SW 1271 (cell line): ENCODE measurements at regions not wholly inside any gene's neighbourhood (a gene's known extent, or its start where the extent isn't known, plus 50 kb on each side); places are given as distances from the start of the nearest gene placed in this dataset.

Source experiments
- DNase-seq, 2 experiments: peaks; one replicate each; lab custom pipeline; 2025; lab: John Stamatoyannopoulos, UW

GRCh38 chr6:166842607-166843006, 113.7 kb downstream of the RNASET2 start:
- no peak for DNase-seq

DNA sequence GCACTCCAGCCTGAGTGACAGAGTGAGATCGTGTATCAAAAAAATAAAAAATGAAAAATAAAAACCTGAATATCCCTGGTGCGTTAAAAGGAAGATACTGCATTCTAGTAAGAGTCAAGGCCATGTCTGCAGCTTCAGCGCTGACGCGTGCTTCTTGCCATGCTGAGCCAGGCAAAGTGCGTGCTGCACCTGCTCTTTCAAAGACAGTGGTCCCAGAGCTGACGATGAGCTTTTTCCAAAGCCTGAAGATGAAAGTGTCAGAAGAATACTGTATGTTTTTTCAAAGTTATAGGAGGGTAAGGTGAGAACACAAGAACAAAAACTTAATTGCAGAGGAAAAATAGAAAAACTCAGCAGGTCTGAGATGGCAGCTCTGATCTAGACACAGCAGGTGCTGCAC, 115.1 kb downstream of the RNASET2 start:
- DNase-seq: no peak

DNA sequence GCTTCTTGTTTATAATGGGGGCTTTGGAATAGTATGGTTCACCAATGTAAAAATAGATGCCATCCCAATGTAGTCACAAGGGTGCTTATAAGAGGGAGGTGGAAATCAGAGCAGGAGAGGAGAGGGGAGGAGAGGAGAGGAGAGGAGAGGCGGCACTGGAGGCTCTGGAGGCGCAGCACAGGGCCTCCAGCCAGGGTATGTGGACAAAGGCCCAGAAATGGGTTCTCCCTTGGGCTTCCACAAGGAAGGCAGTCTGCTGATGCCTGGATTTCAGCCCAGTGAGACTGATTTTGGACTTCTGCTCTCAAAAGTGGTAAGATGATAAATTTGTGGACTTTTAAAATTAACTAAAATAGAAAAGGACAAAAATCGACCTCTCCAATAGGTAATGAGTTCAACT, 116.8 kb downstream of the RNASET2 start:
- no peak for DNase-seq

DNA sequence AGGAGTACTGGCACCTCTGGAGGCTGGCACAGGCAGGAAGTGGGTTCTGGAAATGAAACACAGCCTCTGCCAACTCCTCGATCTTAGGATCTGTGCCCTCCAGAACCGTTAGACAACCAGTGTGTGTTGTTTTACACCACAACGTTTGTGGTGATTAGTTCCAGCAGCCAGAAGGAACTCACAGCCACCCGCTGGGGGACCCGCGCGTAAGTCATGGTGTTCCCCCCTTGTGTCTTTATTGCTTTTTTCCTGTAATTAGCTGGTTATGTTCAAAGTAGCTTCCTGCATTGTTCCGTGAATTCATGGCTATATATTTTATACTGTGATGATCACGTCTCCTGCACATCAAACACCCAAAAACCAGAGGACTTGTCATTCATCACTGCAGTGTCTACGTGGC, 117.4 kb downstream of the RNASET2 start:
- DNase-seq: no peak

- no peak for DNase-seq
Observed at GRCh38 chr6:166836785-166837718, 119.3 kb downstream of the RNASET2 start.

GRCh38 chr6:166834049-166834448, 122.3 kb downstream of the RNASET2 start:
- DNase-seq: no peak

DNA sequence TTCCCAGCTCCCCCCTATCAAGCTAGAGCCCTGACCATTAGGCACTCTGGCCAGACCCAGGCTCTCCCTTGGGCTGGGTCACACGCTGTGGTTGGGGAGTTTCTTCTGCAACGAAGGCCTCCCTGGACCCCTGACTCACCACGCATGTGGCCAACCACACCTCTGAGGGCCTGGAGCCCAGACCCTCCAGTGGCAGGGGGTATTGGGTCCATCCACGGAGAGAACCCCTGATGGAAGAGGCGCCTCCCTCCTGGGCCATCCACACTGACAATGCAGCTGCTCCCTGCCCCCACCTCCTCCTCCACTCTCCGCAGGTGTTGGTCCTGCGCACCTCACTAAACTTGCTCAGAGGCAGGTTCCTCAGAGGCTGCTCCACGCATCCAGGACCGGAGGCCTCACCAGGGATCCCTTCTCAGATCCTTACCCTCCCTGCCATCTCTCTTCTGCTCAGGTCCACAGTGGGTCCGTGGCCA, 125.4 kb downstream of the RNASET2 start:
- DNase-seq: no peak

GRCh38 chr6:166830185-166830890, 126.0 kb downstream of the RNASET2 start:
- no peak for DNase-seq

GRCh38 chr6:166826264-166826663, 130.1 kb downstream of the RNASET2 start:
- DNase-seq: no peak

- DNase-seq: no peak
Observed at GRCh38 chr6:166825553-166826145, 130.7 kb downstream of the RNASET2 start.

- no peak for DNase-seq
Observed at GRCh38 chr6:166824880-166825250, 131.5 kb downstream of the RNASET2 start.

- no peak for DNase-seq
Observed at GRCh38 chr6:166824146-166824879, 132.0 kb downstream of the RNASET2 start.

DNA sequence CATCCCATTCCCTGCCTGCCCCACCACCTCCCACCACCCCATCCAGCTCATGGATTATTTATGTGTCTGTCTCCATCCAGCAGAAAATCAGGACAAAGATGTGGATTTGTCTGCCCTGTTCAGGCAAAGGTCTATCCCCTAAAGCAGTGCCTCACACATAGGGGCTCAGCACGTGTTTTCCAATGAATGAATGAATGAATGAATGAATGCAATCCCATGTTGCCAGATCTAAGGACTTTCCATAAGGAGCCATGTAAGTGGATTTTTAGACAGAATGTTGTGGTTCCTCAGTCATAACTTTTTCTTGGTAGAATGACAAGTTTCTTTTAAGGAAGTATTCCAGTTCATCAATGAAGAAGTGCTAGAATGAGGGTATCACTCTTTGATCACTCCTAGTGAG, 133.7 kb downstream of the RNASET2 start:
- DNase-seq: no peak

DNA sequence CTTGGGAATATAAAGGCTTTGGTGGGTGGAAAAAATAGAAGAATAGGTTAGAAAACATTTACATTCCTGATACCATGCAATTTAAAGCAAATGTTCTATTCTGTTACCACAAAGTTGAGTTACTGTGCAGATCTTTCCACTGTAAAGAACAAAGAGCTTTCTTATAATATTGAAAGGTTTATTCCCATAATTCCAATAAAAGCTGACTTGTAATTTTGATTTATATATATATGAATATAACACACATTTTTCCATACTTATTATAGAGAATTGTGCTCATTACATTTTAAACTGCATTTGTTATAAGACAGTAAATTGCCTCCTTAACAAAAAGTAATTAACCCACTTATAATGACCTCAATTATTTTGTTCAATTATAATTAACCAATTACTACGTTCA, 135.9 kb downstream of the RNASET2 start:
- no peak for DNase-seq

- DNase-seq: no peak
Observed at GRCh38 chr6:166820070-166820469, 136.3 kb downstream of the RNASET2 start.

DNA sequence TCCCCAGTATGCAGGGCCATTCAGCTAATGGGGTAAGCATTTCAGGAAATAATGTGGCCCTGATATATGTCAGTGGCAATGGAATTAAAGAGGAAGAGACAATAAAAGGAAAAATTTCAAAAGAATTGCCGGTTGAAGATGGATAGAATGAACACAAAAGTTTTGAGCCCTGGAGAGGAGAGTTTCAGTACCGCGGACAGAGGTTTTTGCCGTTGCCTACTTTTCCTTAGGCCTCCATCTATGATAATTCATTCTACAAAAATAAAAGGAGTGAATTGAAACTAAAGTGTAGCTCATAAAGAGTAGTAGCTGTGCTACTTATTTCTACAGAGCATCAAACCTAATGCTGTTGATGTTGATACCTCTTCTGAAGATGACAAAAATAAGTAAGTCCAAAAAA, 140.7 kb downstream of the RNASET2 start:
- no peak for DNase-seq

DNA sequence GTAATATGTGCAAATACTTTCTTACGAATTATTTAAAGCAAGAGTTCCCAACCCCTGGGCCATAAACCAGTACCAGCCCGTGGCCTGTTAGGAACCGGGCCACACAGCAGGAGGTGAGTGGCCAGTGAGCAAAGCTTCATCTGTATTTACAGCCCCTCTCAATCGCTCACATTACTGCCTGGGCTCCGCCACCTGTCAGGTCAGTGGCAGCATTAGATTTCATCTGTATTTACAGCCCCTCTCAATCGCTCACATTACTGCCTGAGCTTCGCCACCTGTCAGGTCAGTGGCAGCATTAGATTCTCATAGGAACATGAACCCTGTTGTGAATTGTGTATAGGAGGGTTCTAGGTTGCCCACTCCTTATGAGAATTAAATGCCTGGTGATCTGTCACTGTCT, 142.0 kb downstream of the RNASET2 start:
- no peak for DNase-seq

- DNase-seq: no peak
Observed at GRCh38 chr6:166813461-166813860, 142.9 kb downstream of the RNASET2 start.

- DNase-seq: no peak
Observed at GRCh38 chr6:166810864-166811263, 145.5 kb downstream of the RNASET2 start.

DNA sequence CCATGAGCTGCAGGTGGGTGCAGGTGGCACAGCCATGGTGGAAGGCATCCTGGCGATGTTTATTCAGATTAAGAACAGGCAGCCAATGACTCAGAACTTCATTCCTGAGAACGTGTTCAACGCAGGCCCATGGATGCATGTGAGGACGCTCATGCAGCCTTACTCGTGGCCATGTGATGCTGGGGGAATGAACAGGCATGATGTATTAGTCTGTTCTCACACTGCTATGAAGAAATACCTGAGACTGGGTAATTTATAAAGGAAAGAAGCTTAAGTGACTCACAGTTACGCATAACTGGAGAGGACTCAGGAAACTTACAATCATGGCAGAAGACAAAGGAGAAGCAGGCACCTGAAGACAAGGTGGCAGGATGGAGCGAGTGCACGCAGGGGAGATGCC, 146.6 kb downstream of the RNASET2 start:
- DNase-seq: no peak

DNA sequence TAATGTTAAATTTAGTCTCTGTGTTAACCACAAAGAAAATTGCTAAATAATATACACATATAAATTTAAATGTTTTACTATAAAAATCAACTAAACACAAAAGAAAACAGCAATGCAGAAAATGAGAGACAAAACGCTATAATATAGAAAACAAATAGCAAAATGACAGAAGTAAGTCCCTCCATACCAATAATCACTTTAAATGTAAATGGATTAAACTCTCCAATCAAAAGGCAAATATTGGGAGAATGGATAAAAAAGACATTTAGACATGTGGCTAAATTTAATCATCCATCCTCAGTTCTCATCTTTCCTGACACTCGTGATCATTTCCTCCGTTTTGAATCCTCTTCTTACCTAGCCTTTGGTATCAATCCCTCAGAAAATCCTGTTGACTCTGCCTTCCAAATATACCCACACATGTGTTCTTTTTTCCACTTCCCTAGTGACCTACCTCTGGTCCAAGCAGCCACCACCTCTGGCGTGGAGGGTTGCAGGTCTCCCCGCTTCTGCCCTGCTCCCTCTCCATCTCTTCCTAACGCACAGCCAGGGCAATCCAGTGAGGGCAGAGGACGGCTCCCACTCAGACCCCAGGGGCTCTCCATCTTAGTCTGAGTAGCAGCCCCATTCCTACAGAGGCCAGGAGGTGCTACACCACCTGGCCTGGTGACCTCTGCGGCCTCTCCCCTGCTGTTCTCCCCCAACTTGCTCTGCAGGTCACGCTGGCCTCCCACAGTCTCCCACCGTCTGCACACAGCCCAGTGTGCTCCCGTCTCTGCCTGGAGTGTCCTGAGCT, 149.2 kb downstream of the RNASET2 start:
- DNase-seq: no peak
